DOHH2 (cell line): ENCODE measurements at regions not wholly inside any gene's neighbourhood (a gene's known extent, or its start where the extent isn't known, plus 50 kb on each side); places are given as distances from the start of the nearest gene placed in this dataset.

Source experiments
- H3F3A ChIP-seq: fragments of 200-600 bp; sonication (generic), shearing (Covaris generic); 2 replicates; pipeline ENCODE4 v1.6.0; 2016; ENCODE audit warnings: antibody characterized with exemption, mild to moderate bottlenecking; ENCODE audit not compliant: control insufficient read depth, insufficient read depth
- H3K27ac ChIP-seq: fragments of 200-600 bp; sonication (generic); 2 replicates; pipeline ENCODE4 v1.5.1; 2014; ENCODE audit warnings: low read depth, mild to moderate bottlenecking, low read length, moderate library complexity
- H3K27me3 ChIP-seq: fragments of 200-600 bp; sonication (generic); 2 replicates; pipeline ENCODE4 v1.6.1; 2014; ENCODE audit warnings: mild to moderate bottlenecking, low read length, mixed read lengths; ENCODE audit not compliant: control insufficient read depth
- H3K36me3 ChIP-seq: fragments of 200-600 bp; sonication (generic); 2 replicates; pipeline ENCODE4 v1.6.1; 2014; ENCODE audit warnings: mild to moderate bottlenecking, low read length, moderate library complexity, mixed read lengths; ENCODE audit not compliant: control insufficient read depth
- H3K4me1 ChIP-seq: fragments of 200-600 bp; sonication (generic); 2 replicates; pipeline ENCODE4 v1.6.1; 2014; ENCODE audit warnings: mild to moderate bottlenecking, low read length, mixed read lengths; ENCODE audit not compliant: control insufficient read depth
- H3K4me2 ChIP-seq: fragments of 200-600 bp; sonication (generic); 2 replicates; pipeline ENCODE4 v1.6.0; 2014; ENCODE audit warnings: mild to moderate bottlenecking, low read length, moderate library complexity
- H3K4me3 ChIP-seq: fragments of 200-600 bp; sonication (generic); 2 replicates; pipeline ENCODE4 v1.5.1; 2014; ENCODE audit warnings: mild to moderate bottlenecking, low read length, mixed read lengths
- H3K79me2 ChIP-seq: fragments of 200-600 bp; sonication (generic); 2 replicates; pipeline ENCODE4 v1.6.1; 2014; ENCODE audit warnings: mild to moderate bottlenecking, low read length, mixed read lengths; ENCODE audit not compliant: control insufficient read depth
- H3K9me2 ChIP-seq: fragments of 200-600 bp; sonication (generic); replicated peaks from 2 replicates; pipeline ENCODE4 v1.6.1; 2014; ENCODE audit warnings: mild to moderate bottlenecking, low read length, mixed read lengths; ENCODE audit not compliant: control insufficient read depth
- H3K9me3 ChIP-seq: fragments of 200-600 bp; sonication (generic); 2 replicates; pipeline ENCODE4 v1.6.1; 2014; ENCODE audit warnings: antibody characterized with exemption, low read length, mixed read lengths; ENCODE audit not compliant: control insufficient read depth, insufficient read depth
- H4K20me1 ChIP-seq: fragments of 200-600 bp; sonication (generic); 2 replicates; pipeline ENCODE4 v1.6.0; 2014; ENCODE audit warnings: low read depth, mild to moderate bottlenecking, antibody characterized with exemption, low read length, moderate library complexity; ENCODE audit not compliant: control insufficient read depth, insufficient read depth
- CTCF ChIP-seq: fragments of 200-600 bp; sonication (generic); IDR thresholded peaks from one replicate; pipeline ENCODE4 v1.5.1; 2014; ENCODE audit warnings: antibody characterized with exemption, mild to moderate bottlenecking, low read depth, low read length; ENCODE audit not compliant: poor library complexity, severe bottlenecking
- EZH2phosphoT487 ChIP-seq: fragments of 200-600 bp; sonication (generic); IDR thresholded peaks from 2 replicates; pipeline ENCODE4 v1.6.1; 2017; ENCODE audit warnings: borderline replicate concordance, mild to moderate bottlenecking, antibody characterized with exemption, low read length, moderate library complexity, mixed read lengths

GRCh38 chr10:15990535-15991129 is 130.3 kb upstream of the MINDY3 start:
- Histone ChIP-seq H4K20me1 (no peaks in the 10 kb centered on the region), H3K79me2 (no peaks in the 10 kb centered on the region), H3K9me3 (no peaks in the 10 kb centered on the region; the same call in 1 of the 2 replicates), H3K9me2 (no peaks in the 10 kb centered on the region), H3K4me3 (no peak overlapping the region), H3F3A (no peaks in the 10 kb centered on the region), H3K36me3 (no peaks in the 10 kb centered on the region), H3K27ac (no peak overlapping the region), H3K27me3 (no peaks in the 10 kb centered on the region), H3K4me1 (no peaks in the 10 kb centered on the region), H3K4me2 (no peak overlapping the region)
- TF ChIP-seq EZH2phosphoT487, result no peak

GRCh38 chr10:15997313-15997712 is 137.0 kb upstream of the MINDY3 start:
- TF ChIP-seq EZH2phosphoT487, result no peak
- no peak for TF ChIP-seq CTCF
- H3F3A ChIP-seq, result no peaks in the 10 kb centered on the region

GRCh38 chr10:16001581-16001980 is 141.3 kb upstream of the MINDY3 start:
- no peaks in the 10 kb centered on the region for H3K27me3 ChIP-seq
- no peak overlapping the region for H3K27ac ChIP-seq
- H3F3A ChIP-seq, result no peaks in the 10 kb centered on the region
- no peaks in the 10 kb centered on the region for H4K20me1 ChIP-seq
- no peaks in the 10 kb centered on the region for H3K9me2 ChIP-seq
- H3K79me2 ChIP-seq, result no peaks in the 10 kb centered on the region
- no peak for TF ChIP-seq EZH2phosphoT487
- TF ChIP-seq CTCF, result no peak
- no peaks in the 10 kb centered on the region for H3K4me1 ChIP-seq
- no peak overlapping the region for H3K4me2 ChIP-seq
- H3K36me3 ChIP-seq, result no peaks in the 10 kb centered on the region
- no peak overlapping the region for H3K4me3 ChIP-seq
- H3K9me3 ChIP-seq, result no peaks in the 10 kb centered on the region

More at GRCh38 chr10:15997313-15997712, 137.0 kb upstream of the MINDY3 start:
- Histone ChIP-seq H3K4me3 (no peak overlapping the region), H3K9me2 (no peaks in the 10 kb centered on the region), H3K36me3 (no peaks in the 10 kb centered on the region), H3K79me2 (no peaks in the 10 kb centered on the region), H4K20me1 (no peaks in the 10 kb centered on the region), H3K4me1 (no peaks in the 10 kb centered on the region), H3K27me3 (no peaks in the 10 kb centered on the region), H3K27ac (no peak overlapping the region), H3K4me2 (no peak overlapping the region), H3K9me3 (no peaks in the 10 kb centered on the region)

GRCh38 chr10:16009785-16010184 is 149.5 kb upstream of the MINDY3 start:
- Histone ChIP-seq H3K79me2 (no peaks in the 10 kb centered on the region), H3K36me3 (no peaks in the 10 kb centered on the region), H3K27ac (no peak overlapping the region), H4K20me1 (no peaks in the 10 kb centered on the region), H3K9me3 (no peaks in the 10 kb centered on the region), H3F3A (no peaks in the 10 kb centered on the region), H3K4me1 (no peaks in the 10 kb centered on the region), H3K4me2 (no peak overlapping the region), H3K9me2 (no peaks in the 10 kb centered on the region), H3K27me3 (no peaks in the 10 kb centered on the region), H3K4me3 (no peak overlapping the region)
- TF ChIP-seq CTCF (no peak), EZH2phosphoT487 (no peak)
